ENCODE measurements at regions not wholly inside any gene's neighbourhood (a gene's known extent, or its start where the extent isn't known, plus 50 kb on each side); places are given as distances from the start of the nearest gene placed in this dataset.

DNA sequence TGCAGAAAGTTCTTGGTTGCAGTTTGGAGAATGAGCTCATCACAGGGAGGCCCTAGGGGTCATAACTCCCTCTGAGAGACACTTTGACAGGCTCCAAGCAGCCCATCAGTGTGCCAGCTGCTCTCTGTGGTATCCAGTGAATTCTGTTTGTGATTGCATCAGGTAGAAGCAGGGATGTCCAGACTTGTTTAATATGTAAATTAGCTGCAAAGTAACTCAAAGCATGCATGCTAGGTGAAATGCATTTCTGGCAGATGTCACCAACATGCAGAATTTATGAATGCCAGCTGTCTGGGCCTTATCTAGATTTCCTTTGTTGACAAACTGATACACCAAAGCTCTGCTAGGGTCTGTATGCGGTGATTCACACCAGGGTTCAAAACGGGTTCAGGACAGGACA, 123.6 kb upstream of the MTNR1B start:
- Histone ChIP-seq H3K4me1 (ENCODE audit: control insufficient read depth in 5 of 5, insufficient read depth in 5 of 5, low read length in 5 of 5) (no peaks in the 10 kb centered on the region), H3K27me3 (ENCODE audit: control insufficient read depth in 5 of 5, insufficient read depth in 4 of 5, low read length in 5 of 5) (no peaks in the 10 kb centered on the region), H3K9ac (ENCODE audit: low read length in 5 of 5) (no peak overlapping the region), H3K9me3 (ENCODE audit: control insufficient read depth in 5 of 5, low read length in 5 of 5) (no peaks in the 10 kb centered on the region), H3K4me3 (ENCODE audit: low read depth in 1 of 5, low read length in 5 of 5) (no peak overlapping the region), H3K27ac (ENCODE audit: low read depth, low read length) (no peak overlapping the region), H3K36me3 (ENCODE audit: control insufficient read depth in 5 of 5, insufficient read depth in 5 of 5, low read length in 5 of 5) (peaks cover 0 to 2% (median 0%) of the 10 kb centered on the region in 5 donors)

DNA sequence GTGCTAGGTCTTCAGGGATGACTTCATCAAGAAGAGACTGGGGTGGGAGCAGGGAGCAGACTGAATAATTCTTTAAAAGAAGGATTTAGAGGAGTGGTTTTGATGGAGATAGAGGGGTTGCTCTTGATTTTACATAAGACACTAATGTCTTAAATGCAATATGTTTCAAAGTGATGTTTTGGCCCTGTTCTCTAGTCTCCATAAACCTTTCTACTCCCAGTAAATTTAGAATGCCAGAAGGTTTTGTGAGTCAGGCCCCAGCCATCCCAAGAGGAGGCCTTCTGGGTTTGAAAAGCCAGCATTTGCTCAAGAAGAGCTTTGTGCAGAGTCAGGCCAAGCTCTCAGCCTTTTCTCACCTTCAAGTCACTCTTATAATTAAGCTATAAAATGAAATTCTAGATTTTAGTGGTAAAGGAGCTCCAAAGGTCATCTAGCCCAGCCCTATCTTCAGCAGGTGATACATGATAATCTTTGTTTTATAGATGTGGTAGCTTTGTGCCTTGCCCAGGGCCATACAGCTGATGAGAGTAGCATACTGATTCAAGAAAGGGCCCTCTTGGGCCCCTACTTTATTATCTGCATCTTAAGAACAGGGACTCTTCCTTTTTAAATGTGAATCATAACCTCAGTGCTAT, 122.8 kb upstream of the MTNR1B start:
- H3K4me1 ChIP-seq (ENCODE audit: control insufficient read depth in 5 of 5, insufficient read depth in 5 of 5, low read length in 5 of 5), result no peaks in the 10 kb centered on the region
- no peak overlapping the region for H3K9ac ChIP-seq (ENCODE audit: low read length in 5 of 5)
- no peak overlapping the region for H3K27ac ChIP-seq (ENCODE audit: low read depth, low read length)
- H3K4me3 ChIP-seq (ENCODE audit: low read depth in 1 of 5, low read length in 5 of 5), result no peak overlapping the region
- no peaks in the 10 kb centered on the region for H3K27me3 ChIP-seq (ENCODE audit: control insufficient read depth in 5 of 5, insufficient read depth in 4 of 5, low read length in 5 of 5)
- H3K9me3 ChIP-seq (ENCODE audit: control insufficient read depth in 5 of 5, low read length in 5 of 5), result no peaks in the 10 kb centered on the region
- H3K36me3 ChIP-seq (ENCODE audit: control insufficient read depth in 5 of 5, insufficient read depth in 5 of 5, low read length in 5 of 5), result peaks cover 0 to 2% (median 0%) of the 10 kb centered on the region in 5 donors

DNA sequence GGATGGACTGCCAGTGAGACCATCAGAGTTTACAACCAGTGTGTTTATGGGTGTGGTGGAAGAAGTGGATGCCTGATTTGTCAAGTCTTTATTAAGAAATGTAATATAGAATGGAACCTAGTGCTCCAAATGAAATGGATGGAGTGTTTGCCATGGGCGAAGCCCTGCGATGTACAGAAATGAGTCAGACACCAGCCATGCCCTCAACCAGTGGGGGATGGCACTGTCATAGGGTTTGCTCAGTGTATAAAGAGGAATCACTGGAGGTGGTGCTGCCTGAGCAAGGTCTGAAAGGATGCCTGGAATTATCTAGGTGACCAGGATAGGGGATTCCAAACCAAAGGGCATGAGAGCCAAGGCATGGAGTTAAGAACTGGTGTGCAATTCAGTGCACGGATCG, 120.9 kb upstream of the MTNR1B start:
- H3K36me3 ChIP-seq (ENCODE audit: control insufficient read depth in 5 of 5, insufficient read depth in 5 of 5, low read length in 5 of 5), result peaks cover 0 to 2% (median 0%) of the 10 kb centered on the region in 5 donors
- H3K4me1 ChIP-seq (ENCODE audit: control insufficient read depth in 5 of 5, insufficient read depth in 5 of 5, low read length in 5 of 5), result no peaks in the 10 kb centered on the region
- no peak overlapping the region for H3K9ac ChIP-seq (ENCODE audit: low read length in 5 of 5)
- H3K27ac ChIP-seq (ENCODE audit: low read depth, low read length), result no peak overlapping the region
- no peaks in the 10 kb centered on the region for H3K27me3 ChIP-seq (ENCODE audit: control insufficient read depth in 5 of 5, insufficient read depth in 4 of 5, low read length in 5 of 5)
- H3K4me3 ChIP-seq (ENCODE audit: low read depth in 1 of 5, low read length in 5 of 5), result no peak overlapping the region
- H3K9me3 ChIP-seq (ENCODE audit: control insufficient read depth in 5 of 5, low read length in 5 of 5), result no peaks in the 10 kb centered on the region

DNA sequence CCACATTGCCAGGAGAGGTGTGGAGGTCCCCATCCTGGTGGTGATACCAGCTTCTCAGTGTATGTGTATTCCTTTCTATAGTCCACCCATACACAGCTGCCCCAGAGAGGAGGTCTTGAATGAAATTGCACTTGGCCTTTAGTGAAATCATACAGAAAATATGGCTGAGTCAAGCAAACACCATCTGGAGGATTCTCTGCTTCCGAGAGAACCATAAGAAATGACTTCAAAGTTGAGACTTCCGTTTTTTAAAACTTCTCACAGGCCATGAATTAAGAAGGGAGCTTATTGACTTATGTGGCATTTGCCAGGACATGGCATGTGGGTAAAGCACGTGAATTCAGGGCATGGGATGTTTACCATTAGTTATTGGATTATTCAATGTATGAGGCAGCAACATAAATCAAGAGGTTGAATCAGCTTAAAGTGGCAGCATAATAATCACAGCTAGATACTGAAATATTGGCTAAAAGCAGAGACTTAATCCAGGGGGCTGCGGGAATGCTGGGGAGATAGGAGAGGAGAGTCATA, 119.1 kb upstream of the MTNR1B start:
- Histone ChIP-seq H3K4me3 (ENCODE audit: low read depth in 1 of 5, low read length in 5 of 5) (no peak overlapping the region), H3K4me1 (ENCODE audit: control insufficient read depth in 5 of 5, insufficient read depth in 5 of 5, low read length in 5 of 5) (no peaks in the 10 kb centered on the region), H3K9ac (ENCODE audit: low read length in 5 of 5) (no peak overlapping the region), H3K36me3 (ENCODE audit: control insufficient read depth in 5 of 5, insufficient read depth in 5 of 5, low read length in 5 of 5) (no peaks in the 10 kb centered on the region), H3K27ac (ENCODE audit: low read depth, low read length) (no peak overlapping the region), H3K9me3 (ENCODE audit: control insufficient read depth in 5 of 5, low read length in 5 of 5) (no peaks in the 10 kb centered on the region), H3K27me3 (ENCODE audit: control insufficient read depth in 5 of 5, insufficient read depth in 4 of 5, low read length in 5 of 5) (no peaks in the 10 kb centered on the region)

DNA sequence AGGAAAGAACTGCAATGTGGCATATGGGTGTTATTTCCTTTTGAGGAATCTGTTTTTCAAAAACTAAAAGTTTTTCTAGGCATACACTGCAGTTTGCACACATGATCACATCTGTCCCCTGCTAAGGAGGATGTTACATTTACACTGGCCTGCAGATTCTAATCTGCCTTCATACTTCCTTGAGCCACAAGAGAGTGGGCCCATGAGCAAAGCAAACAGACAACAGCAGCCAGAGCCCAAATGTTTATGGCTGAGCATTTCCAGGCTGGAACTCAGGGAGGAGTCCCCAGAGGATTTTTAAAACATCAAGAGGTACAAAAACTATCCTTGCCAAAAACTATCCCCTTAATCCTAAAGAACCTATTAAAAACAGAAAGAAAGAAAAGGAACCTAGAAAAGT, 117.2 kb upstream of the MTNR1B start:
- Histone ChIP-seq H3K27me3 (ENCODE audit: control insufficient read depth in 5 of 5, insufficient read depth in 4 of 5, low read length in 5 of 5) (no peaks in the 10 kb centered on the region), H3K36me3 (ENCODE audit: control insufficient read depth in 5 of 5, insufficient read depth in 5 of 5, low read length in 5 of 5) (no peaks in the 10 kb centered on the region), H3K4me1 (ENCODE audit: control insufficient read depth in 5 of 5, insufficient read depth in 5 of 5, low read length in 5 of 5) (no peaks in the 10 kb centered on the region), H3K9ac (ENCODE audit: low read length in 5 of 5) (no peak overlapping the region), H3K27ac (ENCODE audit: low read depth, low read length) (no peak overlapping the region), H3K9me3 (ENCODE audit: control insufficient read depth in 5 of 5, low read length in 5 of 5) (no peaks in the 10 kb centered on the region), H3K4me3 (ENCODE audit: low read depth in 1 of 5, low read length in 5 of 5) (no peak overlapping the region)

DNA sequence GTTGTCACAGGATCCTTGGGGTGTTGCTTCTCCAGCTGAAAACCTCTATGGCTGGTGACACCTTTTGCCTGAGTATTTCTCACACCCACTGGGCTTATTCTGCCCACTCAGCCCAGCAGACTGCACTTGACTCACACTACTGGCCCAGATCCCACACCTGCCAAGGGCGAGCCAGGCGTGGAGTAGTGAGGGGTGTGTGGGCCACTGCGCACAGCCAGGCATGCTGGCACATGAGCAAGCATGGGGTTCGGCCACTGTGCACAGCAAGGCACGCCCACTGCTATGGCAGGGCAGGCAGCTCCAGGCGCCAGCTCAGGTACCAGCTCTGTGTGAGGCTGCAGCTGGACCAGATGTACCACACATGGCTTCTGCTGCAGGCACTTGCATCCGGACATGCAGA, 116.5 kb upstream of the MTNR1B start:
- Histone ChIP-seq H3K9me3 (ENCODE audit: control insufficient read depth in 5 of 5, low read length in 5 of 5) (no peaks in the 10 kb centered on the region), H3K27ac (ENCODE audit: low read depth, low read length) (no peak overlapping the region), H3K4me3 (ENCODE audit: low read depth in 1 of 5, low read length in 5 of 5) (no peak overlapping the region), H3K4me1 (ENCODE audit: control insufficient read depth in 5 of 5, insufficient read depth in 5 of 5, low read length in 5 of 5) (no peaks in the 10 kb centered on the region), H3K36me3 (ENCODE audit: control insufficient read depth in 5 of 5, insufficient read depth in 5 of 5, low read length in 5 of 5) (no peaks in the 10 kb centered on the region), H3K27me3 (ENCODE audit: control insufficient read depth in 5 of 5, insufficient read depth in 4 of 5, low read length in 5 of 5) (no peaks in the 10 kb centered on the region), H3K9ac (ENCODE audit: low read length in 5 of 5) (no peak overlapping the region)

DNA sequence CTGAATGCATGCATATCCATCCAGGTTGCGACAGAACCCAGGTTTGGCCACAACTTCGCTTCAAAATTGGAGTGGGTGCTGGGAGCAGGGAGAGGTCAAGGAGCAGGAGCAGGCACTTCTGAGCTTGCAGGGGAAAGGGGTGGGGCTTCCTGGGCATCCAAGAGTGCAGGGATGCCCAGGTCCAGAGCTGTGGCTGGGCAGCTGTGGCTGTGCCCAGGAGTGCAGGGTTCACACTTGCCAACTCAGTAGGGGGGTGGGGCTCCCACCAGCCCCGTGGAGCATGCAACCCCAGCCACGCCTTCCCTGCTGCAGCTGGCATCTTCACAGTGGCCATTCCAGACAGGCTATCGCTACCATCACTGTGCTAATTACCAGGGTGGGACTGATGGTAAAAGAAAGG, 115.3 kb upstream of the MTNR1B start:
- Histone ChIP-seq H3K9me3 (ENCODE audit: control insufficient read depth in 5 of 5, low read length in 5 of 5) (no peaks in the 10 kb centered on the region), H3K36me3 (ENCODE audit: control insufficient read depth in 5 of 5, insufficient read depth in 5 of 5, low read length in 5 of 5) (no peaks in the 10 kb centered on the region), H3K9ac (ENCODE audit: low read length in 5 of 5) (no peak overlapping the region), H3K27ac (ENCODE audit: low read depth, low read length) (no peak overlapping the region), H3K4me1 (ENCODE audit: control insufficient read depth in 5 of 5, insufficient read depth in 5 of 5, low read length in 5 of 5) (peaks cover 0 to 10% (median 7%) of the 10 kb centered on the region in 5 donors), H3K27me3 (ENCODE audit: control insufficient read depth in 5 of 5, insufficient read depth in 4 of 5, low read length in 5 of 5) (no peaks in the 10 kb centered on the region), H3K4me3 (ENCODE audit: low read depth in 1 of 5, low read length in 5 of 5) (no peak overlapping the region)

DNA sequence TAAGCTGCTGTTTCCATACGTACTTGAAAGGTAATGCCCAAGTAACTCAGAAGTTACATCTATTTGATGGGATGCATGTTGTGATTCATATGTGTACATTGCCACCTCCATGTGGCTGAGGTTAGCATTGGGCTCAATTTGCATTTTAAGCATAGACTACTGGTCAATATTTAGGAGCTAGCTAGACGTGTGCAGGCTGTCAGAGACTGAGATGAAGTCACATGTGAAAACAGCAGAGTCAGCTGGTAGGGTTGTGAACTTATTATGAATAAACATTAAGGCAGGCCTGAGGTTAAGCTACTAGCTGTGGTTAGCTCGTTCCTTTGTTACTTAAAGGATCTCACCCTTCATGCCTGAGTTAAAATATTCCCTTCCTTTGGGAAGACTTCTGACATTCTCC, 114.5 kb upstream of the MTNR1B start:
- no peaks in the 10 kb centered on the region for H3K9me3 ChIP-seq (ENCODE audit: control insufficient read depth in 5 of 5, low read length in 5 of 5)
- peaks cover 0 to 15% (median 12%) of the 10 kb centered on the region in 5 donors for H3K4me1 ChIP-seq (ENCODE audit: control insufficient read depth in 5 of 5, insufficient read depth in 5 of 5, low read length in 5 of 5)
- H3K4me3 ChIP-seq (ENCODE audit: low read depth in 1 of 5, low read length in 5 of 5), result no peak overlapping the region
- no peak overlapping the region for H3K27ac ChIP-seq (ENCODE audit: low read depth, low read length)
- no peaks in the 10 kb centered on the region for H3K27me3 ChIP-seq (ENCODE audit: control insufficient read depth in 5 of 5, insufficient read depth in 4 of 5, low read length in 5 of 5)
- H3K36me3 ChIP-seq (ENCODE audit: control insufficient read depth in 5 of 5, insufficient read depth in 5 of 5, low read length in 5 of 5), result no peaks in the 10 kb centered on the region
- H3K9ac ChIP-seq (ENCODE audit: low read length in 5 of 5), result no peak overlapping the region

DNA sequence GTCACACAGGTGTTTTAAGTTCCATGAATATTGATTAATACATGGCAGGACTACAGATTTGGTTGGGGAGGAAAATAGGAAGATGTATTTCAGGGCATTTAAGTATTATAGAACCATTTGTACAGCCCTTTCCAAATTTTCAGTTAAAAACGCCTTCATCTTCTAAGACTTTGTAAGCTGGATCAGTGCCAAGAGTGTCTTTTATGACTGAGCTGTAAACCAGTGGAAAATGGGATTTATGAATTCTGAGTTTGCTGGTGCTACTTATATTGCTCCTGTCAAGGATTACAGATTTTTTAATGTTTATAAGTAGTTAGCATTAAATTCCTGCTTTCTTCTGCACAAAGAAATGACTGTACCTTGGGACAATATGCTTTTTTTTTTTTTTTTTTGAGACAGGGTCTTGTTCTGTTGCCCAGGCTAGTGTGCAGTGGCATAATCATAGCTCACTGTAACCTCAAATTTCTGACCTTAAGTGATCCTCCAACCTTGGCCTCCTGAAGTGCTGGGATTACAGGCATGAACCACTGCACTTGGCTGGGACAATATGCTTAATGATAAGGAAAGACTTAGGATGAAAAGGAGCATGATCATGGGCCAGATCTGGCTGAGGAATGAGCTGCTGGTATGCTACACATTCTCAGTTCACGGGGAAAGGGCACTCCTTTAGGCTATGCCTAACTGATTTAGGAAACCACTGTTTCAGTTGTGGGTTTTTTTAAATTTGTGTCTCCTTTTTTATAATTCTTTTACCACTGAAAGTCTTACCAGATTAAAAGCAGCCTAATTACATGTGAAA, 113.6 kb upstream of the MTNR1B start:
- Histone ChIP-seq H3K27ac (ENCODE audit: low read depth, low read length) (no peak overlapping the region), H3K36me3 (ENCODE audit: control insufficient read depth in 5 of 5, insufficient read depth in 5 of 5, low read length in 5 of 5) (no peaks in the 10 kb centered on the region), H3K9me3 (ENCODE audit: control insufficient read depth in 5 of 5, low read length in 5 of 5) (no peaks in the 10 kb centered on the region), H3K4me3 (ENCODE audit: low read depth in 1 of 5, low read length in 5 of 5) (no peak overlapping the region), H3K9ac (ENCODE audit: low read length in 5 of 5) (no peak overlapping the region), H3K4me1 (ENCODE audit: control insufficient read depth in 5 of 5, insufficient read depth in 5 of 5, low read length in 5 of 5) (peaks cover 0 to 15% (median 12%) of the 10 kb centered on the region in 5 donors), H3K27me3 (ENCODE audit: control insufficient read depth in 5 of 5, insufficient read depth in 4 of 5, low read length in 5 of 5) (no peaks in the 10 kb centered on the region)

DNA sequence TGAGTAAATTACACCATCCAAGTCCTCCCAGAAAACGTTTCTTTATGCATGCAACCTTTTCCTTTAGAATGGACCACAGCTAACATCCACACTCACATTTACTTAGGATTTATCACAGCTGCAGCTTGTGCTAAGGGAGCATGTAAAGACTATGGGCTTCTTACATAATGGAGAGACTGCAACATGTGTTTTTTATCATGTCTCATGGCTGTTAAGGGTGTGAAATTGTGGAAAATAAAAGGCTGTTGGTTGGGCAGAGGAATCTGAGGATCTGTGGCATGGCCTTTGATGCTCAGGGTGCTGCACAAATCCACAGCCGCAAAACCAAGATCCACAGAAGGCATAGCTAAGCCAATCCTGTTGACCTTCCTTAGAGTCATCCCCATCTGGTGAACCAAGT, 112.0 kb upstream of the MTNR1B start:
- H3K9ac ChIP-seq (ENCODE audit: low read length in 5 of 5), result no peak overlapping the region
- H3K27me3 ChIP-seq (ENCODE audit: control insufficient read depth in 5 of 5, insufficient read depth in 4 of 5, low read length in 5 of 5), result no peaks in the 10 kb centered on the region
- no peak overlapping the region for H3K4me3 ChIP-seq (ENCODE audit: low read depth in 1 of 5, low read length in 5 of 5)
- H3K36me3 ChIP-seq (ENCODE audit: control insufficient read depth in 5 of 5, insufficient read depth in 5 of 5, low read length in 5 of 5), result no peaks in the 10 kb centered on the region
- no peaks in the 10 kb centered on the region for H3K9me3 ChIP-seq (ENCODE audit: control insufficient read depth in 5 of 5, low read length in 5 of 5)
- no peak overlapping the region for H3K27ac ChIP-seq (ENCODE audit: low read depth, low read length)
- H3K4me1 ChIP-seq (ENCODE audit: control insufficient read depth in 5 of 5, insufficient read depth in 5 of 5, low read length in 5 of 5), result peaks cover 2 to 17% (median 15%) of the 10 kb centered on the region in 5 donors
